ENCODE measurements at regions not wholly inside any gene's neighbourhood (a gene's known extent, or its start where the extent isn't known, plus 50 kb on each side); places are given as distances from the start of the nearest gene placed in this dataset.
"Not testable (repeated sequence)": the region's sequence is repeated elsewhere in the genome, so short reads cannot be mapped to it uniquely, and the experiment has no call there.

DNA sequence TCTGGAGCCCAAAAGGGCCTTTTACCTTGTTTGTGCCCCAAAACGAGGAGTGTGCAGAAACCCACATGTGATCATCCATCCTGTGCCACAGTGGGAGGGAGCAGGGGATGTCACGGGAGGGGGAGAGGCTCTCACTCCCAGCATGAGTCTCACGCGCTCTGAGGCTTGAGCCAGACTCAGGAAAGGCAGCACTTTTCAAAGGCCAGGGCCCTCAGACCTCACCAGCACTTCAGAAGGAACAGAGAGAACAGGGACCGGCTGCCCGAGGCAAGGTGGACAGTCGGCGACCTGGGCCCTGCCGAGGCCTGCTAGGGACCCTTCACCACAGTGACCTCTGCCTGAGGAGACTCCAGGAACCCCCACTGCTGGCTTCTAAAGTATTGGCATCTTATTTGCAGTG, 71.7 kb upstream of the WASF3 start:
- Histone ChIP-seq H3K36me3 (no peaks in the 10 kb centered on the region), H3K9me3 (no peaks in the 10 kb centered on the region), H3K27me3 (no peaks in the 10 kb centered on the region), H3K27ac (no peak overlapping the region), H3K4me1 (peaks cover 0 to 4% (median 0%) of the 10 kb centered on the region in 4 donors), H3K4me3 (no peak overlapping the region)
- TF ChIP-seq, protein P1, sequence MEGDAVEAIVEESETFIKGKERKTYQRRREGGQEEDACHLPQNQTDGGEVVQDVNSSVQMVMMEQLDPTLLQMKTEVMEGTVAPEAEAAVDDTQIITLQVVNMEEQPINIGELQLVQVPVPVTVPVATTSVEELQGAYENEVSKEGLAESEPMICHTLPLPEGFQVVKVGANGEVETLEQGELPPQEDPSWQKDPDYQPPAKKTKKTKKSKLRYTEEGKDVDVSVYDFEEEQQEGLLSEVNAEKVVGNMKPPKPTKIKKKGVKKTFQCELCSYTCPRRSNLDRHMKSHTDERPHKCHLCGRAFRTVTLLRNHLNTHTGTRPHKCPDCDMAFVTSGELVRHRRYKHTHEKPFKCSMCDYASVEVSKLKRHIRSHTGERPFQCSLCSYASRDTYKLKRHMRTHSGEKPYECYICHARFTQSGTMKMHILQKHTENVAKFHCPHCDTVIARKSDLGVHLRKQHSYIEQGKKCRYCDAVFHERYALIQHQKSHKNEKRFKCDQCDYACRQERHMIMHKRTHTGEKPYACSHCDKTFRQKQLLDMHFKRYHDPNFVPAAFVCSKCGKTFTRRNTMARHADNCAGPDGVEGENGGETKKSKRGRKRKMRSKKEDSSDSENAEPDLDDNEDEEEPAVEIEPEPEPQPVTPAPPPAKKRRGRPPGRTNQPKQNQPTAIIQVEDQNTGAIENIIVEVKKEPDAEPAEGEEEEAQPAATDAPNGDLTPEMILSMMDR (IDR thresholded peaks at IDR 0.05), result no peak
- DNase-seq, result peak in 1 of 2 donors; percentile 28
- 60 to 82% methylated on average over 9 of the region's 9 CpGs for WGBS, 2 donors
- no peak for ATAC-seq (ENCODE audit: low FRiP score in 2 of 2)

DNA sequence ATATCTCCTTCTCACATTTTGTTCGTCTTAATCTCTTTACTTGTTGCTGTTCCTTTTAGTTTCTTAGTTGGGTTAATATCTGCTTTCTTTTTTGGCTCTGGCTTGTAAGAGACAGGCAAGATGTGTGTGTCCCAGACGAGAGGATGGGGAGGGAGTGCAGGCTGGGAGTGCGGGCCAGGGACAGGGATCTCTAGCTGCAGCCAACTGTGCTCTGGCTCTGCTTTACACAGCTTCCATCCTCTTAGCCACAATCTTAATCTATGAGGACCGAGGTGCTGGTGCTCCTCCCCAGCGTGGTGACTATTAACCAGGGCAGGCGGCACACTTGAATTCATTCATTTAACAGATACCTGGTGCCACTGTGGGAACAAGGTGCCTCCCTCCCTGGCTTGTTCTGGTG, 70.9 kb upstream of the WASF3 start:
- H3K27ac ChIP-seq, result no peak overlapping the region
- no peaks in the 10 kb centered on the region for H3K9me3 ChIP-seq
- peaks cover 0 to 4% (median 0%) of the 10 kb centered on the region in 4 donors for H3K4me1 ChIP-seq
- no peaks in the 10 kb centered on the region for H3K27me3 ChIP-seq
- ATAC-seq (ENCODE audit: low FRiP score in 2 of 2) (peak in 1 of 2 donors; percentile 66), DNase-seq (no peak)
- WGBS, 2 donors, result 68 to 71% methylated on average over 6 of the region's 6 CpGs
- no peak overlapping the region for H3K4me3 ChIP-seq
- TF ChIP-seq POLR2A (IDR thresholded peaks at IDR 0.05) (no peak), EP300 (IDR thresholded peaks at IDR 0.05) (no peak), POLR2AphosphoS5 (IDR thresholded peaks at IDR 0.05) (no peak)
- TF ChIP-seq, protein P1 (IDR thresholded peaks at IDR 0.05), result no peak
- no peaks in the 10 kb centered on the region for H3K36me3 ChIP-seq

DNA sequence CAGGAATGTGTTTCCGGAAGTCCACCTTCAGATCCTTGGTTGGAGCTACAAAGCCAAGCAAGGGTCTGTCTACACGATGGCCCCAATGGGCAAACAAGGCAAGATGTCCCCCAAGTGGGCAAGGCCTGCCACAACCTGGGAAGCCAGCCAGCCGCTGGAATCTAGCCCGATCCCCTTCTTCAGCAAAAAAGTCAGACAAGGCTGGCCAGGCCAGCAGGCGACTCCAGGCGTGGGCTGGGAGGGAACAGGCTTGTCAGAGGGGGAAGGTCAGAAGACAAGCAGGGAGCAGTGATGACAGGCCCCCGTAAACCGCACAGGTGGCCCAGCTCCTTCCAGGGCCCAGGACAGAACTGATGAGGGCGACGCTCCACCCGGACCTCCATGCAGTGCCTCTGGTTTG, 69.7 kb upstream of the WASF3 start:
- Histone ChIP-seq H3K27me3 (no peaks in the 10 kb centered on the region), H3K4me3 (no peak overlapping the region), H3K4me1 (no peaks in the 10 kb centered on the region), H3K27ac (no peak overlapping the region), H3K36me3 (no peaks in the 10 kb centered on the region), H3K9me3 (no peaks in the 10 kb centered on the region)
- ATAC-seq (ENCODE audit: low FRiP score in 2 of 2), result peak in 1 of 2 donors; percentile 13
- DNase-seq, result peak in 1 of 2 donors; percentile 37
- TF ChIP-seq, protein P1 (IDR thresholded peaks at IDR 0.05), result no peak
- TF ChIP-seq POLR2AphosphoS5 (IDR thresholded peaks at IDR 0.05) (no peak), EP300 (IDR thresholded peaks at IDR 0.05) (no peak), POLR2A (IDR thresholded peaks at IDR 0.05) (no peak)
- WGBS, 2 donors, result 89 to 93% methylated on average over 10 to 11 of the region's 11 CpGs

DNA sequence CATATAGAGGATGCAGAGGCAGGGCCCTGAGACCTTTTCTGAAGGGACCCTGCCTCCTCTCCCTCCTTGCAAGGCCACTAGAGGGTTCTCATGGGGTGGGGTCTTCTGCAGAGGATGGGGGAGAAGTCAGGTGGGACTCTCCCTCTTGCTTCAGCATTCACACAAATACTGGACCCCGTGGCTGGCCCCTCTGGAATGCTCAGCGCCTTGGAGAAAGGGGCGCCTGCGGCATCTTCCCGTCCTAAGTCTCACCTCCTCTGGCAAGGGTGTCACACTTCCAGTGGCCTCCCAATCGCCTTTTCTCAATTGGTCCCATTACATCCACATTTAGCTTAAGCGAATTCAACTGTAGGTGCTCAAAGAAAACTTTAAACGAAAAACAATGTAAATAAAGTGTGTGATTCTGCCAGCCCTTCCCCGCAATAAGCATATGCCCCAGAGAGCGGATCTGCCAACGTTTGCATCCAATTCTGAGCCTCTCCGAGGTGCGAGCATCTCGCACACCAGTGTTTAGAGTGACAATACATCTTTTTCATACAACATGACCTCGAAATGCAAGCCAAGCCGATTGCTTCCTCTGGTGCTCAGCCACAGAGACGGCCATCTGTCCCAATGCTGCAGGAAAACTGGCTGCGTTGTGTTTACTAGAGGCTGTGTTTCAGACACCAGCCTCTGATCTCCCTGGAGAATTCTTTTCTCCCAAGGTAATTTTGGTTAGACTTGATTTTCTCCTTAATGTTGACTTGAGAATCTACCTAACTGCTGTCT, 69.1 kb upstream of the WASF3 start:
- DNase-seq (no peak), ATAC-seq (ENCODE audit: low FRiP score in 2 of 2) (no peak)
- no peak for TF ChIP-seq EP300 (IDR thresholded peaks at IDR 0.05)
- Histone ChIP-seq H3K27ac (no peak overlapping the region), H3K36me3 (no peaks in the 10 kb centered on the region), H3K4me1 (no peaks in the 10 kb centered on the region), H3K9me3 (no peaks in the 10 kb centered on the region), H3K27me3 (no peaks in the 10 kb centered on the region), H3K4me3 (no peak overlapping the region)
- 86 to 87% methylated on average over 18 of the region's 18 CpGs for WGBS, 2 donors

DNA sequence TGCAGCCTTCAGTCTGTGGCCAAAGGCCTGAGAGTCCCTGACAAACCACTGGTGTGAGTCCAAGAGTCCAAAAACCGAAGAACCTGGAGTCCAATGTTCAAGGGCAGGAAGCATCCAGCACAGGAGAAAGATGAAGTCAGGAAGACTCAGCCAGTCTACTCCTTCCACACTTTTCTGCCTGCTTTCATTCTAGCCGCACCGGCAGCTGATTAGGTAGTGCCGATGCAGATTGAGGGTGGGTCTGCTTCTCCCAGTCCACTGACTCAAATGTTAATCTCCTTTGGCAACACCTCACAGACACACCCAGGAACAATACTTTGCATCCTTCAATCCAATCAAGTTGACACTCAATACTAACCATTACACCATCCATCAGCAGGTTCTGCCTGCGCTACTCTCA, 65.2 kb upstream of the WASF3 start:
- ATAC-seq (ENCODE audit: low FRiP score in 2 of 2); H3K27me3 ChIP-seq; H3K27ac ChIP-seq; H3K4me3 ChIP-seq; H3K9me3 ChIP-seq; DNase-seq; H3K4me1 ChIP-seq; H3K36me3 ChIP-seq: not testable (repeated sequence)
- 90 to 93% methylated on average over 5 of the region's 5 CpGs for WGBS, 2 donors

DNA sequence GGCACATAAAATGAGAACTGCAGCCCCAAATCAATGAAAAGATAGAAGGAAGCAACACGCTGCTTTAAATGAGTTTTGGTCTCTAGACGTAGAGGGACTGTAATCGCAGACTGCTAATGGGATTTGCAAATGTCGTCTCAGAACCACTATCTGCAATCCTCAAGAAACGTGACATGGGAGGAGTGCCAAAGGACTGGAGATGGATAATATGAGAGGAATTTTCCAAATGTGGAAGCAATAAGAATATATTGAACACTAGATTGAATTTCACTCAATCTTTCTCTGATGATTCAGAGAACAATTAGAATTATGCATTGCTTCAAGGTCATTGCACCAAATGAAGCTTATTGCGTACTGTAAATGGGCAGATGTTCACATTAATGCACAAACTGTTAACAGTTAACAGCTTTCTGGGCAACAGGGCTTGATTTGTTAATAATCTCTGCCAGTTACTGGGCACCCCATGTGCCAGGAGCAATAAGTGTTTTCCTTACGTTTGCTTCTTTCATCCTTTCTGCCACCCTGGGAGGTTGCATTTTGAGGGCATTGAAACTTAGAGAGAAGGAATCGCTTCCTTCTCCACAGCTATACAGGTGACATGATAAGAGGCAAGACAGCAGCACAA, 62.8 kb upstream of the WASF3 start:
- Histone ChIP-seq H3K27me3 (no peaks in the 10 kb centered on the region), H3K4me1 (no peaks in the 10 kb centered on the region), H3K36me3 (no peaks in the 10 kb centered on the region), H3K9me3 (no peaks in the 10 kb centered on the region), H3K4me3 (no peak overlapping the region), H3K27ac (no peak overlapping the region)
- ATAC-seq (ENCODE audit: low FRiP score in 2 of 2), result no peak
- TF ChIP-seq POLR2AphosphoS5 (IDR thresholded peaks at IDR 0.05) (no peak), POLR2A (IDR thresholded peaks at IDR 0.05) (no peak), EP300 (IDR thresholded peaks at IDR 0.05) (no peak)
- TF ChIP-seq, protein P1 (IDR thresholded peaks at IDR 0.05), result no peak
- 68 to 79% methylated on average over 8 of the region's 8 CpGs for WGBS, 2 donors
- DNase-seq, result no peak

Measured in upper lobe of left lung (tissue), 6 donors.